ENCODE measurements at regions not wholly inside any gene's neighbourhood (a gene's known extent, or its start where the extent isn't known, plus 50 kb on each side); places are given as distances from the start of the nearest gene placed in this dataset.
A peak's percentile ranks its signal among the peaks of the same experiment; 100 is the strongest.

DNA sequence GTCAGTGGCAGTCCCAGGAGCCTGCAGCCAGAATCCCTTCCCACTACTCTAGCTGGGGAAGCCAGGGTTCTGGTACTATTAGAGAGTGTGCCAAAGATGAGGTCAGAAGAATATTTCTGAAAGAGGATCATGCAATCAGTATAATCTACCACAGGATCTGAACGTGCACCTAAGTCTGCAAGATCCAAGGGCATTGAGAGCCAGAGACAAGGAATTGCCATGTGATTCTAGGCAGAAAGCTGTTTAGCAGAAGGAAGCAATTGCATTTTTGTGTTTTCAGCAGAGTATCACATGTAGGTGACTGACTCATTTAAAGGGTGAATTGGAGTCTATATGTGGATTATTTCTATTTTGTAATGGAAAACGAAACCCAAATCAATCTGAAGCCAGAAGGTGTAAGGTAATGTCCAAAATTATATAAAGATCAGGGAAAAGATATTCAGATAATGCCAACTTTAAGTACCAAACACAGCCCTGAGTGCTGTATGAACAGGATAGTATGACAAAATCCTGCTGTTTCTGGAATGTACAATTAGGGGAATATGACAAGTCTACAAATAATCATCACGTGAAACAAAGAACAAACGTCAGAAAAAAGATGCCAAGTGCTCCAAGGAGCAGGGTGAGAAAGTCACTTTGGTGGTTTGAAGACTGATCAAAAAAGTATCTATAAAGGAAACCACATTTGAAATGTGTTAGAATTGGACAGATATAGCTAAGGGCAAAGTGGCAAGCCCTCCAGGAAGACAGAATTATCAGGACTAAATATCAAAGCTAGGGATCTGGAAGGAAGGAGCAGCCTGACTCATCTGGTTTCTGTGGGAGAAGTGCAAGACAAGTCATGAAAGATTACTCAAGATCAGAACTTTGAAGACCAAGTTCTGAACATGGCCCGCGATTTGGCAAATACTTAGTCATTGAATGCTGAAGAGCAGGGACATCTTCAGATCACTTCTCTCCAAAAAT is 1036.6 kb downstream of the NTRK3 start:
- no peak for DNase-seq

- DNase-seq, result no peak
Observed at GRCh38 chr15:87215100-87215499, 1041.4 kb downstream of the NTRK3 start.

DNA sequence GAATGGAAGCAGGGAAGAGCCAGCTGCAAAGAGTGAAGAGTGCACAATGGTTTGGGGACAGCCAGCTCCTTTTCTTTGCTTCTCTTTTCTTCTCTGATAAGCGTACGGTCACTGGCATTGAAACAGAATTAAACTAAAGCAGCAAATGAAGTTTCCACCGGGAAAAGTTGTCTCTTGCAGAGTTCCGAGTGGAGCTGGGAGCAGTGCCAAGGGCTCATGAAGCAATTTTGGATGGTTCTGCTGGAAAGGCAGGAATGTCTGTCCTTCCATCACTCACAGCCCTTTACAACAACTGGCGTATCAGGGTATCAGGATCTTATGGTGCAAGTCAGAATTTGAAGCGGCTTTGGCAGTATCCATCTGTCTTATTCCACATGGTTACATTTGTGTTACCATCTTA is 1042.9 kb downstream of the NTRK3 start:
- no peak for DNase-seq

- no peak for DNase-seq
Observed at GRCh38 chr15:87212041-87212440, 1044.5 kb downstream of the NTRK3 start.

- DNase-seq, result no peak
Observed at GRCh38 chr15:87211547-87211946, 1045.0 kb downstream of the NTRK3 start.

- DNase-seq, result no peak
Observed at GRCh38 chr15:87209891-87210689, 1046.4 kb downstream of the NTRK3 start.

DNA sequence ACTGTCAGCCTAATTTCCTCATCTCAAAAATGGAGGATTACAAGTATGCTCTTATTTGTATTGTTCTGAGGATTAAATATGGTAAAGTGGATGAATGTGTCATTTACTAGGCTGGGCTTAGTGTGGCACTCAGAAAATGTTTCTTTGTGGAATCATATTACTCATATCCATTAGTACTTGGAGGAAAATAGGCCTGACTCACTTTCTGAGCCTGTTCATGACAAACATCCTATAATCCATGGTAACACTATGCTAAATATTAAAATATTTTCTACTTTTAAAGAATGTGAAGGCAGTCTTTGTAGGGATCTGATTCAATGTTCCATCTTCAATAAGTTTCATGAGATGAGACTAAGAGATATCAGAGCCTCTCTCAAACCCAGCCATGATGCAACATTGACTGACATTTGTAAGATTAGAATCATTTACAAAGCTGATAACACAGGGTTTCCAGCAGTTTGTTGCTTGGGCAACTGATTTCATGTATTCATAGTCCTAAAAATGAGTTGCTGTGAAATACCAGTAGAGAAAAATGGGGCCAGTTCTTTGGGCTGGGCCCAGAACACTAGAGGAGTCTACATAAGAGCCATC is 1048.5 kb downstream of the NTRK3 start:
- peak; percentile 12 for DNase-seq

- DNase-seq, result no peak
Observed at GRCh38 chr15:87207251-87207650, 1049.3 kb downstream of the NTRK3 start.

GRCh38 chr15:87201986-87202385 is 1054.6 kb downstream of the NTRK3 start:
- no peak for DNase-seq

DNA sequence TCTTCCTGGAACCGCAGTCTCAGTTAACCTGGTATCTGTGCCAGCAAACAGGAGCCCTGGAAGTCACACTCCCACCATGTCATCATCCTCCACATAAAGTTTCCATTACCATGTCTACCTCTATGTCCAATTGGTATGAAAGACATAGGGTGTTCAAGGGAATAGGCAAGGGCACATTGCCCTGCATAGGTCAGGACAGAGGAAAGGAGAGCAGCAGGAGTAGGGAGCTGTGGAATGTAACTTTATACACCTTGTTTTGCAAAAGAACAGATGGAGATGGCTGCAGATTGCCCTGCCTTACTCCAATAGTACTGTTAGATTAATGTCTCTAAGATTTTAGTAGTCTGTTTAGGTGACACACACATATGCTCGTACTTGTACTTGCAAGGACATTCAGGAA is 1056.4 kb downstream of the NTRK3 start:
- no peak for DNase-seq

DNA sequence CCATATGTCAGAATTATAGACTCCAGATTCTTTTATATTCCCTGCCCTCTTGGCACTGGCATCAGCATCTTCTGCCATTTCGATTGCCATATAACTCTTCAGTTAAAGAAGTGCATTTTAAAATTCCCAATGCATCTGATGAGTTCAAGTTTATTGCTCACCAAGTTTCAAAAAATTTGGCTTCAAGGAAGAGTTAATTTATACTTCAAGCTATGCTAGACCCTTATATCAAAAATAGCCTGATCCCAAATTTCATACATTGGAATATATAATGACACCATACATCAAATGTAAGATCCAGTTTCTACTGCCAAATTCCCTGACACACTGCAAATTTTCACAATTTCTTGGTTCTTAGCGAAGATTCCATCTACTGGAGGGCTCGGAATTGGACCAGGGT is 1058.6 kb downstream of the NTRK3 start:
- DNase-seq, result no peak

DNA sequence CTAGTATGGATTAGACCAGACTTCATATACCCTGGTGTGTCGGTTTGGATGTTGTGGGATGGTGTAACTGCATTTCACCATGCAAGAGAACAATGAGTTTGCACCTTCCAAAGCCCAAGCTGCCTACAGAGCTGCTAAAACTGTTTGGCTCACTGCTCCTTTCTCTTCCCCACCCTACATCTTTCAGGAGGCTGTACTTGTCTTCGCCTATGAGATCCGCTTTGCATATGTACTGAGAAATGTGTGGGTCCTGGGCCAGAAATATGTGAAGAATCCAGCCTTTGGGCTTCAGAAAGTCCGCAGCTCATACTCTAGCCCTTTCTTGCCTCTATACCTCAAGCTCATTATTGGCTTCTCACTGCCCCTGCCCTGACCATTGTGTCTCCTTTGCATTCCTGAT is 1060.0 kb downstream of the NTRK3 start:
- no peak for DNase-seq

DNA sequence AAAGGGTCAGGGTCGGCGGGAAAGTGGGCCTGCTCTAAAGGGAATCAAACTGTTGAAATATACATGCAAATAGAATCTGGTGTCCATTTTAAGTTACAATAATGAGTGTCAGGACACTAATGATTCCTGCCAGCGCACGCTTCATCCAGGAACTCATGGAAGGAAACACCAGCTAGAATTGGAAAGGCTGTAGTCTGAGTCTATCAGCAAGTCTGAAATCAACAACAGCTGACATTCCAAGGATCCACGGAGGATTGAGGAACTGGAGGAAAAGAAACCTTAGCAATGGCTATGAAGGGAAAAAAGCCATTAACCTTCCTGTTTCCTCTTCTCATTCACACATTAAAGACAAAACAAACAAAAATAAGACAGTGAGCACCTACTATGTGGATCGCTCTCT is 1063.1 kb downstream of the NTRK3 start:
- no peak for DNase-seq

GRCh38 chr15:87167706-87168105 is 1088.0 kb downstream of the AGBL1 start:
- no peak for DNase-seq

- DNase-seq, result no peak
Observed at GRCh38 chr15:87167055-87167454, 1087.4 kb downstream of the AGBL1 start.

DNA sequence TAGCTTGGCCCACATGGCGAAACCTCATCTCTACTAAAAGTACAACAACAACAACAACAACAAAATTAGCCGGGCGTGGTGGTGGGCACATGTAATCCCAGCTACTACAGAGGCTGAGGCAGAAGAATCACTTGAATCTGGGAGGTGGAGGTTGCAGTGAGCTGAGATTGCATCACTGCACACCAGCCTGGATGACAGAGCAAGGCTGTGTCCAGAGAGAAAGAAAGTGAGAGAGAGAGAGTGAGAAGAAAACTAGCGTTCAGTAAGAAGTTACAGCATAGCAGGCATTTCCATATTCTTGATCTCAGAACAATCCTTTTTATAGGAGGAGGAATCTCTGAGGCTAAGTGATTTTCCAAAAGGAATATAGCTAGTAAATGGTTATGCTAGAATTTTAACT is 1076.1 kb downstream of the AGBL1 start:
- no peak for DNase-seq

DNA sequence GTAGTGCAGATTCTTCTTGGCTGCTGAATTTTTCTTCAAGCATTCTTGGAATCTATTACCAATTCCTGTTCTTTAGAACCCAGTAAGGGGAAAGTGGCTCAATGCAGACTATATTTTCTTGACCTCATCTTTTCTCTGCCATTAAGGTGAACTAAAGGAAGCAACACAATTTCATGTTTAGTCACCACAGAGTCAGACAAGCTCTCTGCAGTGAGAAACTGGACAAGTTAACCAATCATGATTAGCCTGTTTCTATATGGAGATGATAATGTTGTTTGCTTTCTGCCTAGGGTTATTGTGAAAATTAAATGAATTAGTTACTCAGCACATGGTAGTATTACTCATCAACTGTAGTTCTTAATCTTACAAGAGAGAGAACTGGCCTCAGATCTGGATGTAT is 1075.1 kb downstream of the AGBL1 start:
- no peak for DNase-seq

DNA sequence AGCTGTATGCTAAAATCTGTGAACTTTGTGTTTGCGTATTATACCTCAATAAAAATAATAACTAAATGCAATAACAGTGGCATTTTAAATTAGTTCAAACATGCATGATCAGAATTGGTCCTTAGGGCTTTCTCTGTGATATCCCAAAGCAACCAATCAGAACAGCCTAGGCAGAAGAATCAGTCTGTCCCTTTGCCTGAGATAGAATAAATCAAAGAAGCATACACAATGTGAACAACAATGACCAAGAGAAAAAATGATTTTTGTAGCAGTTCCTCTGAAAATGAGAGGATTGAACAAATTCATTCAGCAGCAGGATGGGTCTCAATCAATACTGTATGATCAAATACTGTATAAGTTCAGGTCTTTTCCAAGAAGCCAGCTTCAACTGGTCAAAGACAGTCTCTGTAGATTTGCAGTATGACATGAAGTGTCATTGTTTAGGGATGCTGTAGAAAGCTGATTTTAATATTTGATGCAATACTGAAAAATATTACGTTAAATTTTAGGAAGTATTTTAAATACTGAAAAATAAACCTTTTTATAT is 1071.6 kb downstream of the AGBL1 start:
- no peak for DNase-seq

DNA sequence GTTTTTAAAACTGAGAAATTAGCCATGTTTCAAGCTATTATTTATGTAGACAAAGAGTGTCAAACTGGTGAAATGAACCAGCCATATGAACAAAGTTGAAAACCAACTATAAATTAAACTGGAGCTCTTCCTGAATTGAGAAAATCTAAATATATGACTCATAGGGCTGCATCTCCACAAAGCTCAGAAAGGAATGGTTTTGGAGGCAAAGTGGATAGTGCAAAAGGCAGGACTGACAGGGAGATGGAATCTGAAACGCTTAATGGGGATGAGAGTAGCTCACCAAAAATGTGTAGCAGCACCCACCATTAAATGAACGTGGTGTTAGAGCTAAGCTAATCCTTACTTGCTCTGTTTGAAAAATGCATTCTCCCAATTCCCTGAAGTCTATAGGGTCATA is 1066.0 kb downstream of the AGBL1 start:
- no peak for DNase-seq

DNA sequence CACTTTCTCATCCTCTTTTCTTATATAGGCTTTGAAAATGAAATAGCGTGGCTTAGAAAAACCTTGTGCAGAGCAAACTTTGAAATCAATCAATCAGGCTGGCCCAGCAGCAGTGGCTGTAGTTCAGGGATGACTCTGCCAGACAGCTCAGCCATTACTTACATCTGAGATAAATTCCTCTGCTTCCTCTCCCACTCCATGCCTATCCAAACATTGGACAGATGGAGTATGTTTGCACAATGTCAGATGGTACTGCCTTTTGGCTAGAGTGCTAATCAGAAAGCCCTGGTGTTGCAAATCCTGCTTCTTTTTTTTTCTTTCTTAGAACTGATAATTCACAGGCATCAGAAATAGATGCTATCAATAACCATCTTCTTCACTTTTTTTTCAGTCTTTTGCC is 1065.1 kb downstream of the AGBL1 start:
- DNase-seq, result no peak

GRCh38 chr15:87142096-87142495 is 1062.4 kb downstream of the AGBL1 start:
- no peak for DNase-seq

- no peak for DNase-seq
Observed at GRCh38 chr15:87135109-87135508, 1055.4 kb downstream of the AGBL1 start.

DNA sequence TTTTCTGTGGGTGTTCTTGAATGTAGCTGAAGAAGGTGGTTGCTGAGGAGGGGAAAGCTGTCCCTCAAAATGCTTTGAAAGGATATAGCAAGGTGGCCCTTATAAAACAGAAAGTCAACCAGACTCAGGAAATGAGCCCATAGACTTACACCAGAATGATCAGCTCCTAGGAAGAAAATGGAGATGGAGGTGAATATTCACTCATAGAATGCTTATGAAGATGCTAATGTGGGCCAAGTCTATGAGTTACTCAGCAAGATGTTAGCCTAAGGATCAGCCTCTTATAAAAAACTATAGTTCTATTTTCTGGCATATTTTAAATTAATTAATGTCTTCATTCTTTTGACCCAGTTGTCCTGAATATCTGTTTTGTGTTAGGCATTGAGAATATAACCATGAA is 1054.0 kb downstream of the AGBL1 start:
- no peak for DNase-seq

All from hematopoietic multipotent progenitor cell treated with erythropoietin and hydrocortisone succinate and interleukin-3 and kit ligand, for 4 days (in vitro differentiated cells).